Stimulated activated CD4-positive, alpha-beta T cell treated with anti-CD3 and anti-CD28 coated beads, Interleukin-15, amount 100 ng/mL, for 1 hour (primary cell): ENCODE measurements at regions not wholly inside any gene's neighbourhood (a gene's known extent, or its start where the extent isn't known, plus 50 kb on each side); places are given as distances from the start of the nearest gene placed in this dataset.

Experiments
- DNase-seq, 2 donors: peaks; one replicate each; pipeline ENCODE4 v3.0.0-alpha.2; 2020; ENCODE audit warnings: low read depth in 1 of 2, low spot score in 1 of 2

DNA sequence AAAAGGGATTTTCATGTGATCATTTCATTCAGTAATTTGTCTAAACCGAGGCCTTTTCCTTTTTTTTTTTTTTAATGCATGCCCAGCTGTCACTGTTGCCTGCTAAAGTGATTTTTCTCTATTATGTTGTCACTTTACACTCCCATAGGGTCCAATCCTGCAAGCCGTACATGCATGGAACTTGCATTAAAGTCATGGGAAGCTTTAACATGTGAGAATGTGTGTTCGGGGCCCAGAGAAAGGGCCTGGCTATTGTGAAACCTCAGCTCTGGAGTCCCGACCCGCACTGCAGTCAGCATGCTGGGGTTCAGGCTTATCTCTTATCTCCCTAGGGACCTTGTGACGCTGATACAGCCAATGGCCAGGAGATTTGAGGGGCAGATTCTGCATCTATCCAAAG is 474.6 kb downstream of the SLC4A3 start:
- no peak for DNase-seq

DNA sequence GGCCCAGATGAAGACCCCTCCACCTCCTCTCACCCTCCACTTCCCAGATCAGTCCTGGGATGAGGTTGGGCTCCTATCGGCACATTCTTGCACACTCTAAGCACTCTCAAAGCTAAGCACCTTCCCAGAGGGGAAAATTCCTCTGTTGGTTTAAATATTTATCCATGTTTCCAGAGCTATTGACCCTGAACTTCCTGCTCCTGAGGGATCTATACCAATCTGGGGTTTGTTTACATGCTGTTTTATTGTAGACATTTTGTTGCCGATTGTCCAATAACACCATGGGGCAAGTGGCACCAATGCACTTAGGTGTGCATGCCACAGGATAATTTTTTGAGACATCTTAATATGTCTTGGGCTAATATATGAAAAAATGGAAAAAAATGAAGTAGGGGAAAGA is 476.2 kb downstream of the SLC4A3 start:
- DNase-seq: no peak

DNA sequence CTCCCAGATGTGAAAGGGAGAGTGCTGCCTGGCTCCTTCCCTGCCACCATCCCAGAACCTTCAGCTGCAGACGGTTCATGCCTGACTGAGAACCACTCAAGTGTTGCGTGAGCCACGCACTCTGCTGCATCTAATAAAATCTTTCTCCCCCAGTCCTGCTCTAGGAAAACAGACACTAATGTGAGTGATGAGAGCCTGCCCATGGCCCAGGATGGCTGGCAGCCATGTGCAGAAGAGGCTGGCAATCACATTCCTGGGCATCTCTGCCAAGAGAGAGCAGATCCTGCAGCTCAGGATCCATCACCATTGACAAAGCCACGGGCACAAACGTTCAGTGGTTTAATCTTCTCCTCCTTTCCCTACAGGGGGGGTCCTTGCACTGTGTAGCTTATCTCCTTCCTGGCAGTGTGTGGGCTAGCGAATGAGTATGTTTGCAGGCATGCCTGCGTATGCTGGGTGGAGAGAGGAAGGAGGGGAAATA is 477.5 kb downstream of the SLC4A3 start:
- no peak for DNase-seq

DNA sequence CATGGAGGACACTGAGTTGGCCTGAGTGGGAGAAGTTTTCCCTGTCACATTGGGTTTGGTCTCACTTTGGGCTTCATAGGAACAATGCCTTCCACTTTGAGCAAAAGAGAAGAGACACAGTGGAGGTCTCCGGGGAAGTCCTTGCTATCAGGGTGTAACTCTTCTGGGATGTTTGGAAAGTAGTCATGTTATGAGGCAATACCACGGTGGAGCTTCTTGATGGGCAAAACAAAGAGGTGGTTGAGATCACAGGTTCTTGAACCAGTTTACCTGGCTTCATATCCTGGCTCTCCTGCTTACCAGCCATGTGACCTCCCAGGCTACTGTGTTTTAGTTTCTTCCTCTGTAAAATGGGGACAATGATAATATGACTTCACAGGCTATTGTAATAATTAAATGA is 478.6 kb downstream of the SLC4A3 start:
- DNase-seq: no peak

DNA sequence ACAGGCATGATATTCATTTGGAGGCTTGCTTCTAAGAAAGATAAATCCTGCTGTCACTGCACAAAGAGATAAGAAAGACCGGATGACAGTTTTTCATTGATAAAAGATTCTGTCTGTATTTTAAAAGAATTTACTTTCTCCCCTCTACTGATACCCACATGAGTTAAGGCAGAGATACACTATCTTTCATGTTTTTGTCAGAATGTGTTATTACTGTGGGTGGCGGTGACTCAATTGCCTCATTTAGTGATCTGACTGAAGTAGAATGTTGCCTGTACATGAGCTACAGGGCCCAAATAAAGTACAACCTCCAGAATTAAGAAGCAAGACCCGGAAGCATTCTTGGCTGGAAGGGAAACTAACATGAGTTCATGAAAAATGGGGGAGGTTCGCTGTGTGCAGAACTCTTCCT is 480.0 kb downstream of the SLC4A3 start:
- DNase-seq: no peak

DNA sequence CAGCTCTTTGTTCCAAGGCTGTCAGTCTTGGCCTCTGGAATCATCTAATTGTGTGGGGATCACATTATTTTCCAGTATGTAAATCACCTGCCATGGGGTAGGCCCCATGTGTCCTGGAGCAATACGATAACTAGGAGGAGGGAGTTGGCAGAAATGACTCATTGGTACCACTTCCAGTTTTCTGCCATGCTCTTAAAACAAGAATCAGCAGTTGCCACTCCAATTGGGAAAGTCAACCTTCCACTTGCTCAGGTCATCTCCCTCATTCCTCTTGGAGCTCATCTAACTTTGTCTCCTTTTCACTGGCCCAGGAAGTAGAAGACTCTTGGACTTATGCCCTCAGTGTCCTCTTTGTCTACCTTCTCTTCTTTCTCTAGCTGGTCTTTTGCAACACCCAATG is 487.0 kb downstream of the SLC4A3 start:
- no peak for DNase-seq

DNA sequence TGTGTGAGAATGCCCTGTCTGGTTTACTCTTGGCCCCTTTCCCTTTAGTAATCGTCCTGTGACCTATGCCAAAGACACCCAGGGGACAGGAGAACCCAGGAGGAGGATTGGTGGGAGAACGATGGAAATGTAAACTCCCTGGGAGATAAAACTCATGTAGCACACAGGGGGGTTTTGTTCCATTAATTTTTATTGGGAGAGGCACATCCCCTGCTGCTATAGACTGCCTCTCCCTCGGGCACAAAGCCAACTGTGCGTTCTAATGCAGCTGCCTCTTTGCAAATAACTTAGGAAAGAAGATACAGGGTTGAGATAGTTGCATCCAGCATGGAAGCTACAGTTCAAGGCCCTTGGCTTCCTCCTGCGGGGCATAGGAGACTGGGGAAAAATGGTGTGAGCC is 489.6 kb downstream of the SLC4A3 start:
- no peak for DNase-seq

DNA sequence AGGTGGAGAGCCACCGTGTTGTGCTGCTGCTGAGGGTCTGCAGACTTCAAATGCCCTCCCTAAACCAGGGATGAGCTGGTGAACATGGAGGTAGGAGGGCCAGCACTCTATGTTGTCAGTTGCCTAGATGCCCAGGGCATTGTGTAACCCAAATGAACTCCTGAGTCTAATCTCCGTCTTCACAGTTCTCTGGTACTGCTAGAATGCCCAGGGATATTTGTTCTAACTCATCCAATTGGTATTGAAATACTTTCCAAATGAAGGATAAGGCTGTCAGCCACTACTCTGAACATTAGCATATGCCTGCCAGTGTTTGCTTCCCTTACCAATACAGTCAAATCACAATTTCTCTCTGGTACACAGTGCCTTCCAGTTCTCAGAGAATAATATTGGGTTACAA is 492.6 kb downstream of the SLC4A3 start:
- DNase-seq: no peak

DNA sequence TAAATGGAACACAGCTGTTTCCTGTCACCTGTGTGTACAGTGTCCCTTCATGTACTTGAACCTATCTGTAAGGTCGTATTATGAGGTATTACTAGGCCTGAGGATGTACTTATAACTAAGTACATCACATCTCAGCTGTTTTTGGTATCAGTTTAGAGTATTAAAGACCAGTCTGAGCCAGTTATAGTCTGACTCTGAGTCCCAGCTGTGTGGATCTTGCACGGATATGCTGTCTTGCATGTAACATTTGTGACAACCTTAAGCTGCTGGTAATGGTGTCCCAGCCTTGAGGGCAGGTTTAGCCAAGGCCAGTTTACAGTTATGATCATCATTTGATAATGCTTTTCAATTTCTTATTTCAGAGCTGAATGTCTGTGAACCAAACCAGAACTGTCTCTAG is 496.3 kb downstream of the SLC4A3 start:
- DNase-seq: no peak

DNA sequence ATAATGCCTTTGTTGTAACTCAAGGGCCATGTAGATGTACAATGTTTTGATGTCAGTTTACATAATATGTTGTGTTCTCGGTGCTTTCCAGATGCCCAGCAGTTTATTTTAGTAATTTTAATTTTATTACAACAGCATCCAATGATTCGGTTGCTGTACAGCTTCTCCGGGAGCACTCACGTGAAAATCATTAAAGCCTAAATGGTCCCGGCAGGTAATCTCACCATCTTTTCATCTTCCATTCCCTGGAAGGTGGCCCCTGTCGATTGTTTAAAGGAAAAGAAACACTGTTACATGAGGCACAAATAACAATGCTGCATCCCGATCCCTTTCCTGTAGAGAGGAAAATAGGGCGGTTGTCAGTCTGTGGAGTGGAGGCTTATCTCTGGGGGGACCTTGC is 498.1 kb downstream of the SLC4A3 start:
- no peak for DNase-seq

DNA sequence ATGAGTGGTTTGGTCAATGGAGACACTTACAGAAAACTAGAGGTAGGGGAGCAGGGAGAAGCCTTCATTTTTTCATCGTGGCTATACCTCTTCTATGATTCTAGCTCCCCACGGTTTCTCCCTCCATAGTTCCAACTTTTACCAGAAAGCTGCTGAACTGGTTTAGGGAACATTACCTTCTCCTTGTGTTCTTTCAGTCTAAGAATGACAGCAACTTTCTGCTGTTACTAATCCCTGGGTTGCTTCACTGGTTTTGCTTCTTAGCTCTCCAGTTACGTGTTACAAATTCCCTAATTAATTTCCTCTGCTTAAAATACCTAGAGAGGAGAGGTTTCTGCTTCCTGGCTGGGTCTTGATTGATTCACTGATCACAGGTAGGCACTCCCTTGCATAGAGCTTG is 499.9 kb downstream of the SLC4A3 start:
- DNase-seq: no peak

DNA sequence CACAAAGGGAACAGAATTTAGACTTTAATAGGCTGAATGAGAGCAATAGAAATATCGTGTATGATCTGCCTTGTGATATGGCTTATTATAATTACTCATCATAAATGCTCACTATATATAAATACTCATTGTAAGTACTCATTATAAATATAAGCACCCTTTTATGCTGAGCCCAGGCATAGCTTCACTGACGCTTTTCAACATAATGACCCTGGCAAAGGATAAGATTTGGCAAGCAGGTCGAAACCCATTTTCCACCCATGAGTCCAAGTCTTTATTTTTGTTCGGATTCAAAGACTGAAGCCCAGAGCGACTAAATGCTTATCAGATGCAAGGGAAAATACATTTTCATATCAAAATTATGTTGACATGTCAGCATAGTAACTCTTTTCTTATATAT is 500.4 kb downstream of the SLC4A3 start:
- DNase-seq: no peak

DNA sequence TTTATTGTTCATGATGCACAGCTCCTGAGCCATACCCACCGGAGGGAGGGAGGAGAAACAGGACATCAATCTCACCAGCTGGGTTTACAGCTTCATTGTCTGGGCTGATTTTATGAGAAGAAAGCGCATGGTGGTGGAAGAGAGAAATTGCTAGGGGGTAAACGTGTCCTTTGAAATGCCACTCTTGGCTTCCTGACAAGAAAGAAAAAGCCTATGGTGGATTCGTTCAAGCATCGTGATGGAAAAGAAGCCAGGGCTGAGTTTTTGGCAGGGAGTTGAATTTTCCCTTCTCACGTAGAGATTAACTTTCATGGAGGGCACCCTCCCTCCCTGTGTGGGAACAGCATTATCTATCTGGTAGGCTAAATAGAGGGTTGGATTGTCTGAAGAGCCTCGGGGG is 502.0 kb downstream of the SLC4A3 start:
- no peak for DNase-seq

DNA sequence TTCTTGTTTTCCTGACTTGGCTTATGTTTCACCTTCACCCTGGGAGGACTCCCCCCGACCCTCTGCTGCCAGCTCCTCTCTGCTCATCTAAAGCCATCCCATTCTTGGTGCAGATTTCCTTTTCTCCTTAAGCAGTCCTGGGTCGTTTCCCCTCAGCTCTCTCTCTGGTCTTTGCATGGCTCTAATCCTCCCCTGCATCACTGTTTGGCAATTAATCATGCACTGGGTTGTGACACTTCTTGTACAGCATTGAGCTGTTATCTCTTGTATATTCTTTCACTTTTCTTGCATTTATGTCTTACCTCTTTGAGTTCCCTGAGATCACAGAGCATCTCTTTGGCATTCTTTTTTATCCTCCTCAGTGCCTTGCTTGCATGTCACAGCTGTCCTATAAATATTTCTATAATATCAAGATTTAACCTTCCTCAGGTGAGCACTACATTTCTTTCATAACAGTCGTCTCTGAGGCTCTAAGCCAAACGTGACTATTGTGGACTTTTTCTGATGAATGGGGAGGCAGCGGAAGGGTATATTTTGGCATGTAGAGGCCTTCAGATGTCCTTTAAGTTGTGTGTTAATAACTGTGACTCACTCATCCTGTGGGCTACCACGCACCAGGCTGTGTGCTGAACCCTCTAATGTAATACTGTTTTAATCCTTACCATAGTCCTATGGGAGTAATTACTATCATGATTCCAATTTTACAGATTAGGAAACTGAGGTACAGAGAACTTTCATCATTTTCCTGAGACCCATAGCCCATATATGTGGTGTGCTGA is 507.5 kb downstream of the SLC4A3 start:
- DNase-seq: no peak

DNA sequence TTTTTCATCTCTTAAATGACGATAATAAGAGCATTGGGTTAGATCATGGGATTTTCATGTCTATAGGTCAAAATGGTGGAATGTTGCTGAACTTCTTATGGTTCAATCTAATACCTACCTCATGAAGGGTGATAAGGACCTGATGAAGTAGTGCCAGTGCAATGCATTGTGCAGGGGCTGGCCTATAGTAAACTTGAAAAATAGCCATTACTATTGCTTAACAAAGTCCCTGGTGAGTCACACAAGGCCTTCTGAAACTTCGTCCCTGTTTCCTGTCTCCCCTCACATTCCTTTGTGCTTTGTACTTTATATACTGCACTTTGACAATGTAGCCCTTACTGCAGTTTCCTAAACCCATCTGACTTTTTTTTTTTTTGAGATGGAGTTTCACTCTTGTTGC is 515.9 kb downstream of the SLC4A3 start:
- DNase-seq: no peak

DNA sequence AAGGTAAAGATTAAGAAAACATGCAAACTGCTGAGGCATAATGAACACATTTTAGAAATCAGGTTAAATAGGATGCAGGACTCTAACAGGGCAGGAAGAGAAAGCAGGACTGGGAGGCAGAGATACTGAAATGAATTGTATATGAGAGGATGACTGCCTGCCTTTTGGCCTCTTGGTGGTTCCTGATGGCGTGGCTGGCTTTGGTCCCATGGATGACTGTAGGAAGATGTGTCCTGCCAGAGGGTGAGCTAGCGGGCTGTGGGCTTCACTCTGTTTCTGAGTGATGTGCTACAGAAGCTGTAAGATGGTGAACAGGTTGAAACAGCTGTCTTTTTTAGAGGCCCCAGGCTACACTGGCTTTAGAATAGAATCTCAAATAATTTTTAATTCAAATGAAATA is 517.0 kb downstream of the SLC4A3 start:
- no peak for DNase-seq

DNA sequence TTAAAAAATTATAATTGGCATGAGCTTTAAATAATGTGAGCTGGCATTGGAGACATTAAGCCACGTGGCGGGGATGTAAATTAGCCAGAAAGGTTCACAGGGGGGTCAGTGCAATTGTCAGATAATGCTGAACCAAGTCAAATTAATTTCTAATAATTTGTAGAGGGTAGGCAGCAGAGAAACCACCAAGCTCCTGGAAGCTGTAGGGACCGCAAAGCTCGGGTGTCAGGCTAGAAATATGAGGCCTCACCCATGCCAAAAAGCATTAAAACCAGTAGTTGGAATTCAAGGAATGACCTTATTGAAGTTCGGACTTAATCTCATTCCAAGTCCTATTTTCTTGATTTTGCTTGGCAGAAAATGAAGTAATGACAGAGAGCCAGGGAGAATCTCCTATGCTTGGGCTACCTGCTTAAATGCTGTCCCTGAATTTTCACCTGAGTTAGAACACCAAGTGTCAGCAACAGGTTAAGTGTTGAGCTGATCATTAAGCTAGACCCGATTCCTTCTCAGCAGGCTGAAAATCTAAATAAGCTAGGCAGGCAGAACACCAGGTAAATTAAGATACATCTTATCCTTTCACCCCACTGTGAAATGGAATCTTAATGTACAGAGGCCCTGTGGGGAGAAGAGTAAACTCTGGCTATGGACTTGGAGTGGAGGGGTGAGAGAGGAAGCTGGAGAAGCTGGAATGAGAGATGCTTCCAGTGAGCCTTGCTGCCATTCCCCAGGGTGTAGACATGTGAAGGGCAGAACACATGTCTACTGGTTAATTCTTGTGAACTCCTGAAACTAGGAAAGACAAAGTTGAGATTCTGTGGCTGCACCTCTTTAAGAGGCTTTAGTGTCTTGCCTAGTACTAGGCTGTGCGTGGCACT is 520.0 kb downstream of the SLC4A3 start:
- no peak for DNase-seq

DNA sequence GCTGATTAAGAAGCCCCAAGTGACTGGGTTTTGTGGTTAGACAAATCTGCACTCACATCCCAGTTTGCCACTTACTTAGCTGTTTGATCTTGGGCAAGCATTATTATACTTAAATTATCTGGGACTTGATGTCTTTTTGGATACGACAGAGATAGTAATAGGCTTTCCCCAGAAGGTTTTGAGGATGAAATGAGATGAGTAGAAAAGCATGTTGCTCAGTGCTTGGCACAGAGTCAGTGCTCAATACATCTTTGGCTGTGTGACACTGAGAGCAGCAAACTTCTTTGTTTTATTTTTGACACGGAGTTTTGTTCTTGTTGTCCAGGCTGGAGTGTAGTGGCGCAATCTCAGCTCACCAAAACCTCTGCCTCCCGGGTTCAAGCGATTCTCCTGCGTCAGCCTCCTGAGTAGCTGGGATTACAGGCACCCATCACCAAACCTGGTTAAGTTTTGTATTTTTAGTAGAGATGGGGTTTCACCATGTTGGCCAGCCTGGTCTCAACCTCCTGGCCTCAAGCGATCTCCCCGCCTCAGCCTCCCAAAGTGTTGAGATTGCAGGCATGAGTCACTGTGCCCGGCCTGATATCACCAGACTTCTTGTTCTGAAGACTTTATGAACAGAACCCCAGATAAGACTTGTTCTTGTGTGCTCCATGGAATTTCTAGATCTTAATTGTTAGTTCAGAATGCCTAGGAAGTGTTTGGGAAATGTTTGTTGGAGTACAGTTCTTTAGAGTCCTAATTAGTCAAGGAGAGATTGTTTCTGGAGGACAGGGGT is 521.2 kb downstream of the SLC4A3 start:
- no peak for DNase-seq

DNA sequence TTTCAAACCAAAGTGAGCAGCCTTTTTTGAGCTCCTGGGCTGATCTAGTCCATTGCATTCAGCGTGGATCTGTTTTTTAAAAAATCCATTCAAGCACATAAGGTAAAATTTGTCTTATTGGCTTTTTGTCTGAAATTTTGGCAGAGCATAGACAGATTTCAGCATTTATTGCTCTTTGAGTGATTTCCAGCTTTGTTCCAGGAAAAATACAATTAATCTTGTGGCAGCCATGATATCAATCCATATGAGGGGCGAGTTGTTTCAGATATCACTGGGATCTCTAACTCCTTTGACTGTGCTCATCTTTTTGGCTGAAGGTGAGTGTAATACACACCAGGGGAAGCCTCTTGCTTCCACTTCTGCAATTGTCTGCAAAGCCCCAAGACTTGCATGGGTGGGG is 523.9 kb downstream of the SLC4A3 start:
- no peak for DNase-seq

DNA sequence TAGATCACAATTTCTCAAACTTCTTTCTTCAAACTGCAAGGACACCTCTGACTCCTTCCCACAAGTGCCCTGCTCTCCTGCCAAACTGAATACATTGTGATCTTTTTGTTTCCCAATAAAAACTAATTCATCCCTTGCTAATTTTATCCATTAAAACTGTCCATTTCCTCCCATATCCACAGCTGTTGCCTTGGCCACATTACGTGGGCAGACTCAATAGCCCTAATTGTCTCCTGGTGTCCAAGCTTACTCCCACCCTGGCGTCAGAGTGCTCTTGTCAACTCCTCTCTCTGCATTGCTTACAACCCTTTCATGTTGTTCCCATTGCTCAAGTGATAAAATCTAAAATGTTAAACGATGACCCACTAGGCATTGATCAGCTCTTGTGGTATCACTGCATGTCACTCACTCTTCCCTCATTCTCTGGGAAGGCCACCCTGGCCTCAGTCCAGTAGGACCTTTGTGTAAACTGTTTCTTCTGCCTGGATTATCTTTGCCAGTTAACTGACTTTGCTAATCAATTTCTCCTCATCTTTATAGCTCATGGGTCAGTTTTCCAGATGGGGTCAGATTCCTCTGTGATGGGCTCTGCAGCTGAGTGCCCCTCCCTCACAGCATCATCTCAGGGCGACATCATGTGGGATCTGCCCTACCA is 525.0 kb downstream of the SLC4A3 start:
- DNase-seq: no peak

DNA sequence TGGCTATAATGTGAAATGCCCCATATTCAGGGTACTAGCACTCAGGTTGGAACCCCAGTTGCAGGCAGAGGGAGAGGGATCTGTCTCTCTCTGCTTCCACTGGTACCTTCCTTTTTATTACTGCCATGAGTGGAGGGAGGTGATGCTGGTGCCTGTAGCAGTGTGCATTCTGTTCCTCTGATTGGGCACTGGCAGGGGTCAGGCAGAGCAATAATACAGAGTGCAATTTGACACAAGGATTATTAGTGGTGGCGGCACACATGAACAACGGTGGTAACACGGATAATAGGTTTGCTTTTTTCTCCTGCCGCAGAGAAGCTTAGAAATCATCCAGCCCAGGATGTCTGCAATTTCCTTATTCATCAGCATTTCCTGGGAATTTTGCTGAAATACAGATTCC is 525.7 kb downstream of the SLC4A3 start:
- DNase-seq: no peak
